ENCODE measurements at regions not wholly inside any gene's neighbourhood (a gene's known extent, or its start where the extent isn't known, plus 50 kb on each side); places are given as distances from the start of the nearest gene placed in this dataset.

DNA sequence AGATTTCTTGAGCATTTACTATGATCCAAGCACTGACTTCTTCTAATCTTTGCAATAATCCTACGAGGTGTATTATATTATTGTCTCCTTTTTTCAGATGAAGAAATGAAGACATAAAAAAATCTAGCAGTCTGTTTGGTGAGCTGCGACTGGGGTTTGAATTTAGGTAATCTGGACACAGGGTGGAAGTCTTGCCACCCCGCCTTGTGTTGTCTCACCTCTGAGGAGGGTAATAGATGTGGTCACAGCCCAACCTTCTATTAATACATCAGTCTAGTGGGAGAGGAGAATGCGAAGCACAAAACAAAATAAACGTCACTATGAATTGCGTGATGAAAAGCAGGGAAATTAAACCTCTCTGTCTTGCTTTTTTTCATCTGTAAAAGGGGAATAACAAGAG lies 993.9 kb downstream of the VRK1 start:
- no peak for DNase-seq (ENCODE audit: low read depth in 1 of 2, low spot score in 1 of 2)
- H3K27ac ChIP-seq (replicated peaks), result no peak overlapping the region
- TF ChIP-seq SPI1 (IDR thresholded peaks at IDR 0.05; ENCODE audit: borderline replicate concordance, low read depth) (no peak), GABPA (IDR thresholded peaks at IDR 0.05; ENCODE audit: low read depth) (no peak), POLR2AphosphoS5 (IDR thresholded peaks at IDR 0.05; ENCODE audit: low read depth) (no peak)
- TF ChIP-seq, protein P1, sequence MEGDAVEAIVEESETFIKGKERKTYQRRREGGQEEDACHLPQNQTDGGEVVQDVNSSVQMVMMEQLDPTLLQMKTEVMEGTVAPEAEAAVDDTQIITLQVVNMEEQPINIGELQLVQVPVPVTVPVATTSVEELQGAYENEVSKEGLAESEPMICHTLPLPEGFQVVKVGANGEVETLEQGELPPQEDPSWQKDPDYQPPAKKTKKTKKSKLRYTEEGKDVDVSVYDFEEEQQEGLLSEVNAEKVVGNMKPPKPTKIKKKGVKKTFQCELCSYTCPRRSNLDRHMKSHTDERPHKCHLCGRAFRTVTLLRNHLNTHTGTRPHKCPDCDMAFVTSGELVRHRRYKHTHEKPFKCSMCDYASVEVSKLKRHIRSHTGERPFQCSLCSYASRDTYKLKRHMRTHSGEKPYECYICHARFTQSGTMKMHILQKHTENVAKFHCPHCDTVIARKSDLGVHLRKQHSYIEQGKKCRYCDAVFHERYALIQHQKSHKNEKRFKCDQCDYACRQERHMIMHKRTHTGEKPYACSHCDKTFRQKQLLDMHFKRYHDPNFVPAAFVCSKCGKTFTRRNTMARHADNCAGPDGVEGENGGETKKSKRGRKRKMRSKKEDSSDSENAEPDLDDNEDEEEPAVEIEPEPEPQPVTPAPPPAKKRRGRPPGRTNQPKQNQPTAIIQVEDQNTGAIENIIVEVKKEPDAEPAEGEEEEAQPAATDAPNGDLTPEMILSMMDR (IDR thresholded peaks at IDR 0.05; ENCODE audit: insufficient read depth, low read length), result no peak
- TF ChIP-seq, protein P2, sequence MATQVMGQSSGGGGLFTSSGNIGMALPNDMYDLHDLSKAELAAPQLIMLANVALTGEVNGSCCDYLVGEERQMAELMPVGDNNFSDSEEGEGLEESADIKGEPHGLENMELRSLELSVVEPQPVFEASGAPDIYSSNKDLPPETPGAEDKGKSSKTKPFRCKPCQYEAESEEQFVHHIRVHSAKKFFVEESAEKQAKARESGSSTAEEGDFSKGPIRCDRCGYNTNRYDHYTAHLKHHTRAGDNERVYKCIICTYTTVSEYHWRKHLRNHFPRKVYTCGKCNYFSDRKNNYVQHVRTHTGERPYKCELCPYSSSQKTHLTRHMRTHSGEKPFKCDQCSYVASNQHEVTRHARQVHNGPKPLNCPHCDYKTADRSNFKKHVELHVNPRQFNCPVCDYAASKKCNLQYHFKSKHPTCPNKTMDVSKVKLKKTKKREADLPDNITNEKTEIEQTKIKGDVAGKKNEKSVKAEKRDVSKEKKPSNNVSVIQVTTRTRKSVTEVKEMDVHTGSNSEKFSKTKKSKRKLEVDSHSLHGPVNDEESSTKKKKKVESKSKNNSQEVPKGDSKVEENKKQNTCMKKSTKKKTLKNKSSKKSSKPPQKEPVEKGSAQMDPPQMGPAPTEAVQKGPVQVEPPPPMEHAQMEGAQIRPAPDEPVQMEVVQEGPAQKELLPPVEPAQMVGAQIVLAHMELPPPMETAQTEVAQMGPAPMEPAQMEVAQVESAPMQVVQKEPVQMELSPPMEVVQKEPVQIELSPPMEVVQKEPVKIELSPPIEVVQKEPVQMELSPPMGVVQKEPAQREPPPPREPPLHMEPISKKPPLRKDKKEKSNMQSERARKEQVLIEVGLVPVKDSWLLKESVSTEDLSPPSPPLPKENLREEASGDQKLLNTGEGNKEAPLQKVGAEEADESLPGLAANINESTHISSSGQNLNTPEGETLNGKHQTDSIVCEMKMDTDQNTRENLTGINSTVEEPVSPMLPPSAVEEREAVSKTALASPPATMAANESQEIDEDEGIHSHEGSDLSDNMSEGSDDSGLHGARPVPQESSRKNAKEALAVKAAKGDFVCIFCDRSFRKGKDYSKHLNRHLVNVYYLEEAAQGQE (IDR thresholded peaks at IDR 0.05; ENCODE audit: insufficient replicate concordance, low read depth), result no peak
- H3K27me3 ChIP-seq (ENCODE audit: insufficient read depth, poor library complexity, severe bottlenecking), result no peaks in the 10 kb centered on the region
- H3K4me3 ChIP-seq (replicated peaks; ENCODE audit: insufficient read depth, low read length), result no peak overlapping the region

DNA sequence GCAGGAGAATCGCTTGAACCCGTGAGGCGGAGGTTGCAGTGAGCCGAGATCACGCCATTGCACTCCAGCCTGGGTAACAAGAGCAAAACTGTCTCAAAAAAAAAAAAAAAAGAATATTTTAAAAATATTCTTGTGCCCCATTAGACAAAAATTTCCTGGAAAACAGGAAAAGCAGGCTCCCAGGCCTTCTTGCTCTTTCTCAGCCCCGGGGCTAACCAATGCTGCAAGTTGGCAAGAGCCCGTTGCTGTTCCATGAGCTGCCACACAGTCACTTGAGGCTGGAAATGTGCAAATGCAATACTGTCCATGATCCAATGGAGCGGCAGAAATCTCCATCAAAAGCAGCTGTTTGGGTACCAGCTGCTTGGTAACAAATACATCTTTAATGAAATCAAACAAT lies 994.7 kb downstream of the VRK1 start:
- Histone ChIP-seq H3K27me3 (ENCODE audit: insufficient read depth, poor library complexity, severe bottlenecking) (no peaks in the 10 kb centered on the region), H3K4me3 (replicated peaks; ENCODE audit: insufficient read depth, low read length) (no peak overlapping the region), H3K27ac (replicated peaks) (no peak overlapping the region)
- no peak for DNase-seq (ENCODE audit: low read depth in 1 of 2, low spot score in 1 of 2)
- TF ChIP-seq, protein P1 (IDR thresholded peaks at IDR 0.05; ENCODE audit: insufficient read depth, low read length), result no peak
- TF ChIP-seq POLR2AphosphoS5 (IDR thresholded peaks at IDR 0.05; ENCODE audit: low read depth), result no peak

DNA sequence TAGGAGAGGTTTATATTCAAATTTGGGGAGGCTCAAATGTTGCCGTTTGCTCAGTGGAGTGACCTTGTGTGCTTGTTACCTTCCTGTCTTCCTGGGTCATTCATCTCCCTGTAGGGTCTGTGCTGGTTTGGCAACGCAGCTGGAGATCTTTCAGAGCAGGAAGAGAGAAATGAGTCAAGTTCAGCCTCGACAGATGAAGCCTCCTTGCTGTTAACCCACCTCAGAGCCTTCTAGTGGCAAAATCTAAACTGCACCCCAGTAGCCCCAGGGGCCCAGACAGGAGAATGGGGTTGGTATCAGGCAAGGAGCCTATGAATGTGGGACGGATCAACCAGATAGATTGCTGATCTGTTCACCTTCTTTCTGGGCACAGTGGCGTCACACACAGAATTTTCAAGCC lies 999.3 kb downstream of the VRK1 start:
- no peak for DNase-seq (ENCODE audit: low read depth in 1 of 2, low spot score in 1 of 2)
- no peaks in the 10 kb centered on the region for H3K27me3 ChIP-seq (ENCODE audit: insufficient read depth, poor library complexity, severe bottlenecking)
- H3K27ac ChIP-seq (replicated peaks), result no peak overlapping the region
- TF ChIP-seq, protein P2 (IDR thresholded peaks at IDR 0.05; ENCODE audit: insufficient replicate concordance, low read depth), result no peak
- TF ChIP-seq POLR2AphosphoS5 (IDR thresholded peaks at IDR 0.05; ENCODE audit: low read depth), result no peak
- TF ChIP-seq, protein P1 (IDR thresholded peaks at IDR 0.05; ENCODE audit: insufficient read depth, low read length), result no peak
- no peak overlapping the region for H3K4me3 ChIP-seq (replicated peaks; ENCODE audit: insufficient read depth, low read length)

DNA sequence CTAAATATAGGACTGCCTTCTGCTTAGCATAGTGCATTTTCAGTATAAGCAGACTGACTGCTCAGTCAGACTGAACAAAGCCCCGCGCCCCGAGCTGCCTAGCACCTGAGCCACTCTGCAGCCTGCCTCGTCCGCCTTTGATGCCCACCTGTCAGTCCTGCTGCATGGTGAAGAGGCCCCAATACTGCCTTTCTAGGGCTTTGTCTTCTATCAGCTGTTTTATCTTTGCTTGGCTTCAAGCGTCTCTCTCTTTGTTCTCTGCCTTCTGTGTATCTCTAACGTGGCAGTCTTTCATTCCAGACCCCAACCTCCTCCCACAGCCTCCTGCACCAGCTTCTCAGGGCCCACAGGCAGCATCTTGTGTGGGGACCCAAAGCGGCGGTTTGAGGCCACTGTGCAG lies 1001.0 kb downstream of the VRK1 start:
- TF ChIP-seq POLR2AphosphoS5 (IDR thresholded peaks at IDR 0.05; ENCODE audit: low read depth) (no peak), GABPA (IDR thresholded peaks at IDR 0.05; ENCODE audit: low read depth) (no peak), SPI1 (IDR thresholded peaks at IDR 0.05; ENCODE audit: borderline replicate concordance, low read depth) (no peak)
- TF ChIP-seq, protein P2 (IDR thresholded peaks at IDR 0.05; ENCODE audit: insufficient replicate concordance, low read depth), result no peak
- TF ChIP-seq, protein P1 (IDR thresholded peaks at IDR 0.05; ENCODE audit: insufficient read depth, low read length), result no peak
- DNase-seq (ENCODE audit: low read depth in 1 of 2, low spot score in 1 of 2), result no peak
- Histone ChIP-seq H3K4me3 (replicated peaks; ENCODE audit: insufficient read depth, low read length) (no peak overlapping the region), H3K27ac (replicated peaks) (no peak overlapping the region), H3K27me3 (ENCODE audit: insufficient read depth, poor library complexity, severe bottlenecking) (no peaks in the 10 kb centered on the region)
